ENCODE measurements at regions not wholly inside any gene's neighbourhood (a gene's known extent, or its start where the extent isn't known, plus 50 kb on each side); places are given as distances from the start of the nearest gene placed in this dataset.

GRCh38 chr14:98370352-98370751 lies 901.6 kb downstream of the BCL11B start:
- Histone ChIP-seq H3K27me3 (ENCODE audit: control insufficient read depth, insufficient read depth, low read length) (no peaks in the 10 kb centered on the region), H3K4me1 (ENCODE audit: control insufficient read depth, insufficient read depth, low read length) (no peaks in the 10 kb centered on the region), H3K4me3 (ENCODE audit: low read depth, low read length) (no peak overlapping the region), H3K27ac (ENCODE audit: low read depth, low read length) (no peak overlapping the region), H3K36me3 (ENCODE audit: control insufficient read depth, insufficient read depth, low read length) (no peaks in the 10 kb centered on the region), H3K9me3 (ENCODE audit: control insufficient read depth, insufficient read depth, low read length) (no peaks in the 10 kb centered on the region)
- DNase-seq (ENCODE audit: low read depth in 4 of 6, low spot score in 6 of 6): no peak
- WGBS (ENCODE audit: insufficient coverage): 60% methylated on average over 4 of the region's 6 CpGs

DNA sequence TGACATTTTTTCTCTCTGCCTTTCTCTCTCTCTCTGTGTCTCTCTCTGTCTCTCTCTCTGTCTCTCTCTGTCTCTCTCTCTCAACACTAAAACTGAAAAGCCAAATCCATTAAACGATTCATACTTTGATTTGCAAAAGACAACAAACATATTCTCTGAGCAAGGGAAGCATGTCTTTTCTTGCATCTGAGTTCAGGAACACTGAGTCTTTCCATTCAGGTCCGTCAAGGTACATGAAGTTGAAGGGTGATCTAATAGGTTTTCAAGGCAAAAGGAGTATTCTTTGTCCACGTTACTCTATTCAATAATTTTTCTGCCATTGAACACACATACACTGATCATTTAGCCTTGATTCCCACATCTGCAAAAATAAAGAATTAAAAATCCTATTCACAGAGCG lies 900.9 kb downstream of the BCL11B start:
- H3K4me3 ChIP-seq (ENCODE audit: low read depth, low read length): no peak overlapping the region
- H3K9me3 ChIP-seq (ENCODE audit: control insufficient read depth, insufficient read depth, low read length): no peaks in the 10 kb centered on the region
- no peak overlapping the region for H3K27ac ChIP-seq (ENCODE audit: low read depth, low read length)
- DNase-seq (ENCODE audit: low read depth in 4 of 6, low spot score in 6 of 6): no peak
- no peaks in the 10 kb centered on the region for H3K36me3 ChIP-seq (ENCODE audit: control insufficient read depth, insufficient read depth, low read length)
- H3K4me1 ChIP-seq (ENCODE audit: control insufficient read depth, insufficient read depth, low read length): no peaks in the 10 kb centered on the region
- no peaks in the 10 kb centered on the region for H3K27me3 ChIP-seq (ENCODE audit: control insufficient read depth, insufficient read depth, low read length)
- no CpG with 5 or more reads among the region's 4 CpGs for whole genome bisulfite sequencing (ENCODE audit: insufficient coverage)

DNA sequence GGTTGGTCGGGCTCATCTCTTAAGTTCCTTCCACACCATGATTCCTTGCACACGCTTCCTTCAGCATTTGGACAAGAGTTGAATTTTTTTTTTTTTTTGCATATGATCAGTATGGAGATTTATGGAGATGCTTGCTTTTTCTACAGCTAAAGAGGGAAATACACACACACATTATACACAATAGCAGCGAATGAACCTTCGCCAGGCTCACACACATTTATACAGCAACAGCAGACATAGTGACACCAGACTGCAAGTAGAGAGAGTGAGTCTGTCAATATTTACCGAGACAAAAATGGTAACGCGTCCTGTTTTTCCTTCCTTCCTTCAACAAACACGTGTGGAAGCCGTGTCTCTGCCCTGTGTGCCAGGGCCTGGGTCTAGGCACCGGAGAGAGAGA lies 897.9 kb downstream of the BCL11B start:
- no peaks in the 10 kb centered on the region for H3K27me3 ChIP-seq (ENCODE audit: control insufficient read depth, insufficient read depth, low read length)
- H3K27ac ChIP-seq (ENCODE audit: low read depth, low read length): no peak overlapping the region
- H3K36me3 ChIP-seq (ENCODE audit: control insufficient read depth, insufficient read depth, low read length): no peaks in the 10 kb centered on the region
- no peak overlapping the region for H3K4me3 ChIP-seq (ENCODE audit: low read depth, low read length)
- 63% methylated on average over 7 of the region's 10 CpGs for WGBS (ENCODE audit: insufficient coverage)
- H3K9me3 ChIP-seq (ENCODE audit: control insufficient read depth, insufficient read depth, low read length): no peaks in the 10 kb centered on the region
- DNase-seq (ENCODE audit: low read depth in 4 of 6, low spot score in 6 of 6): peak in 1 of 6 donors; percentile 87
- H3K4me1 ChIP-seq (ENCODE audit: control insufficient read depth, insufficient read depth, low read length): no peaks in the 10 kb centered on the region

DNA sequence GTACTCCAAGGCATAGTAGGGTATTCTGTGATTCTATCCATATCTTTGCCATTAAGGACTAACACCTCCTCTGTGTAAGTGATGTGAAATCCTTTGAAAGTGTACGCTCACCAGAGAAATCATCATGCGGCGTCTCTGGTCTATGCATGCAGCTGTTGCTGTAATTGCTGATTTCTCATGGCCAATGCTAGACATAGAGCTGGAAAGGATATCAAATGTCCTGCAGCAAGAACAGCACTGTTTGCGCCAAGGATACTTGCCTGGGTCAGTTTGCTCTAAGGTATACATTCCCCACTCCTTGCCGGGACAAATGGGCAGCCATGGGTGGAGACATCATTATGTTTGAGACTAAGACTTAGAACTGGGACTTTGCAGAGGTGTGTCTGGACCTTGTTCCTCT lies 896.4 kb downstream of the BCL11B start:
- no peaks in the 10 kb centered on the region for H3K27me3 ChIP-seq (ENCODE audit: control insufficient read depth, insufficient read depth, low read length)
- no peaks in the 10 kb centered on the region for H3K9me3 ChIP-seq (ENCODE audit: control insufficient read depth, insufficient read depth, low read length)
- H3K36me3 ChIP-seq (ENCODE audit: control insufficient read depth, insufficient read depth, low read length): no peaks in the 10 kb centered on the region
- DNase-seq (ENCODE audit: low read depth in 4 of 6, low spot score in 6 of 6): no peak
- no peaks in the 10 kb centered on the region for H3K4me1 ChIP-seq (ENCODE audit: control insufficient read depth, insufficient read depth, low read length)
- WGBS (ENCODE audit: insufficient coverage): 97% methylated on average over 5 of the region's 5 CpGs
- no peak overlapping the region for H3K27ac ChIP-seq (ENCODE audit: low read depth, low read length)
- H3K4me3 ChIP-seq (ENCODE audit: low read depth, low read length): no peak overlapping the region

- DNase-seq (ENCODE audit: low read depth in 4 of 6, low spot score in 6 of 6): no peak
- Histone ChIP-seq H3K9me3 (ENCODE audit: control insufficient read depth, insufficient read depth, low read length) (no peaks in the 10 kb centered on the region), H3K36me3 (ENCODE audit: control insufficient read depth, insufficient read depth, low read length) (no peaks in the 10 kb centered on the region), H3K4me3 (ENCODE audit: low read depth, low read length) (no peak overlapping the region), H3K27ac (ENCODE audit: low read depth, low read length) (no peak overlapping the region), H3K27me3 (ENCODE audit: control insufficient read depth, insufficient read depth, low read length) (no peaks in the 10 kb centered on the region), H3K4me1 (ENCODE audit: control insufficient read depth, insufficient read depth, low read length) (no peaks in the 10 kb centered on the region)
- WGBS (ENCODE audit: insufficient coverage): no CpG with 5 or more reads among the region's 3 CpGs
Observed at GRCh38 chr14:98379830-98380229, 892.2 kb downstream of the BCL11B start.

- H3K27me3 ChIP-seq (ENCODE audit: control insufficient read depth, insufficient read depth, low read length): no peaks in the 10 kb centered on the region
- WGBS (ENCODE audit: insufficient coverage): 63% methylated on average over 3 of the region's 4 CpGs
Observed at GRCh38 chr14:98382662-98383061, 889.3 kb downstream of the BCL11B start.

GRCh38 chr14:98385851-98386250 lies 886.1 kb downstream of the BCL11B start:
- WGBS (ENCODE audit: insufficient coverage): 100% methylated on average over 3 of the region's 3 CpGs
- Histone ChIP-seq H3K9me3 (ENCODE audit: control insufficient read depth, insufficient read depth, low read length) (peaks cover 2% of the 10 kb centered on the region), H3K36me3 (ENCODE audit: control insufficient read depth, insufficient read depth, low read length) (no peaks in the 10 kb centered on the region), H3K4me3 (ENCODE audit: low read depth, low read length) (no peak overlapping the region), H3K27ac (ENCODE audit: low read depth, low read length) (no peak overlapping the region), H3K27me3 (ENCODE audit: control insufficient read depth, insufficient read depth, low read length) (no peaks in the 10 kb centered on the region), H3K4me1 (ENCODE audit: control insufficient read depth, insufficient read depth, low read length) (no peaks in the 10 kb centered on the region)
- no peak for DNase-seq (ENCODE audit: low read depth in 4 of 6, low spot score in 6 of 6)

More at GRCh38 chr14:98382662-98383061, 889.3 kb downstream of the BCL11B start:
- no peak for DNase-seq (ENCODE audit: low read depth in 4 of 6, low spot score in 6 of 6)
- Histone ChIP-seq H3K4me3 (ENCODE audit: low read depth, low read length) (no peak overlapping the region), H3K9me3 (ENCODE audit: control insufficient read depth, insufficient read depth, low read length) (peaks cover 2% of the 10 kb centered on the region), H3K4me1 (ENCODE audit: control insufficient read depth, insufficient read depth, low read length) (no peaks in the 10 kb centered on the region), H3K36me3 (ENCODE audit: control insufficient read depth, insufficient read depth, low read length) (no peaks in the 10 kb centered on the region), H3K27ac (ENCODE audit: low read depth, low read length) (no peak overlapping the region)

DNA sequence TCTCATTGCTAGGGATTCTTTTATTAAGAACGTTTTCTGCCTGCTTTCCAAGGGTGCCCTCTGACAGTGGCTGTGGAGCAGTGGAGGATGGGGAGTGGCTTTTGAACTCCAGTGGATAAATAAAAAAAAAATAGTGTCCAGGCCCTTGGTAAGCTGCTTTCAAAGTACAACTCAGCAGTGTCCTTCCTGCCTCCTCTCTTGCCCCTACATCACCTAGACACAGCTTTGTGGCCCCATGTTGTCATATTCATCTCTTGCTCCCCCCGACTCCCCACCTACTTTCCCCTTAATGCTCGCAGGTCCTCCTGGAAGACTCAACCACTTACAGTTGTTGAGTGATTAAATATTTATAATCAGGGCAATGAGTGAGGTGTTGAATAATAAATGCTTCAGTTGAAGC lies 880.9 kb downstream of the BCL11B start:
- H3K9me3 ChIP-seq (ENCODE audit: control insufficient read depth, insufficient read depth, low read length): peaks cover 1% of the 10 kb centered on the region
- H3K4me3 ChIP-seq (ENCODE audit: low read depth, low read length): no peak overlapping the region
- no peaks in the 10 kb centered on the region for H3K36me3 ChIP-seq (ENCODE audit: control insufficient read depth, insufficient read depth, low read length)
- no peaks in the 10 kb centered on the region for H3K27me3 ChIP-seq (ENCODE audit: control insufficient read depth, insufficient read depth, low read length)
- no peak overlapping the region for H3K27ac ChIP-seq (ENCODE audit: low read depth, low read length)
- no peak for DNase-seq (ENCODE audit: low read depth in 4 of 6, low spot score in 6 of 6)
- H3K4me1 ChIP-seq (ENCODE audit: control insufficient read depth, insufficient read depth, low read length): no peaks in the 10 kb centered on the region
- no CpG with 5 or more reads among the region's 3 CpGs for WGBS (ENCODE audit: insufficient coverage)

GRCh38 chr14:98393527-98393926 lies 878.5 kb downstream of the BCL11B start:
- Histone ChIP-seq H3K4me1 (ENCODE audit: control insufficient read depth, insufficient read depth, low read length) (no peaks in the 10 kb centered on the region), H3K9me3 (ENCODE audit: control insufficient read depth, insufficient read depth, low read length) (peaks cover 1% of the 10 kb centered on the region), H3K36me3 (ENCODE audit: control insufficient read depth, insufficient read depth, low read length) (no peaks in the 10 kb centered on the region), H3K4me3 (ENCODE audit: low read depth, low read length) (no peak overlapping the region), H3K27me3 (ENCODE audit: control insufficient read depth, insufficient read depth, low read length) (no peaks in the 10 kb centered on the region), H3K27ac (ENCODE audit: low read depth, low read length) (no peak overlapping the region)
- 93% methylated on average over 4 of the region's 4 CpGs for WGBS (ENCODE audit: insufficient coverage)
- no peak for DNase-seq (ENCODE audit: low read depth in 4 of 6, low spot score in 6 of 6)

GRCh38 chr14:98404811-98405210 lies 867.2 kb downstream of the BCL11B start:
- Histone ChIP-seq H3K9me3 (ENCODE audit: control insufficient read depth, insufficient read depth, low read length) (no peaks in the 10 kb centered on the region), H3K4me3 (ENCODE audit: low read depth, low read length) (no peak overlapping the region), H3K36me3 (ENCODE audit: control insufficient read depth, insufficient read depth, low read length) (no peaks in the 10 kb centered on the region), H3K27me3 (ENCODE audit: control insufficient read depth, insufficient read depth, low read length) (no peaks in the 10 kb centered on the region), H3K27ac (ENCODE audit: low read depth, low read length) (no peak overlapping the region), H3K4me1 (ENCODE audit: control insufficient read depth, insufficient read depth, low read length) (peaks cover 6% of the 10 kb centered on the region)
- DNase-seq (ENCODE audit: low read depth in 4 of 6, low spot score in 6 of 6): no peak

Measured in spinal cord (tissue), 9 donors.